Immature natural killer cell (primary cell): ENCODE measurements at regions not wholly inside any gene's neighbourhood (a gene's known extent, or its start where the extent isn't known, plus 50 kb on each side); places are given as distances from the start of the nearest gene placed in this dataset.

Source experiments
- DNase-seq, 3 donors: peaks; one replicate each; pipeline ENCODE4 v3.0.0; 2022; ENCODE audit warnings: mixed read lengths in 1 of 3
- H3K27ac Mint-ChIP-seq, 6 donors: one replicate each; pipeline ENCODE4 v1.8.0; 2020; ENCODE audit warnings: mixed read lengths in 6 of 6, mild to moderate bottlenecking in 5 of 6, inconsistent platforms in 4 of 6, moderate library complexity in 3 of 6
- H3K27me3 Mint-ChIP-seq, 3 donors: one replicate each; pipeline ENCODE4 v1.8.0; 2020 to 2021; ENCODE audit warnings: low read depth in 3 of 3, mild to moderate bottlenecking in 3 of 3, mixed read lengths in 3 of 3, moderate library complexity in 3 of 3, inconsistent platforms in 1 of 3
- H3K36me3 Mint-ChIP-seq, 3 donors: one replicate each; pipeline ENCODE4 v1.8.0; 2020; ENCODE audit warnings: mixed read lengths in 3 of 3, inconsistent platforms in 2 of 3, mild to moderate bottlenecking in 2 of 3
- H3K4me1 Mint-ChIP-seq, 2 donors: one replicate each; pipeline ENCODE4 v1.8.0; 2020; ENCODE audit warnings: inconsistent platforms in 2 of 2, mild to moderate bottlenecking in 2 of 2, mixed read lengths in 2 of 2, moderate library complexity in 1 of 2
- H3K4me3 Mint-ChIP-seq, 5 donors: one replicate each; pipeline ENCODE4 v1.8.0; 2020; ENCODE audit warnings: mild to moderate bottlenecking in 5 of 5, mixed read lengths in 5 of 5, inconsistent platforms in 3 of 5, moderate library complexity in 3 of 5
- H3K9me3 Mint-ChIP-seq, 6 donors: one replicate each; pipeline ENCODE4 v1.8.0; 2020; ENCODE audit warnings: mild to moderate bottlenecking in 6 of 6, mixed read lengths in 6 of 6, inconsistent platforms in 4 of 6, moderate library complexity in 3 of 6

- Mint-ChIP-seq H3K9me3 (peaks cover 12 to 50% (median 20%) of the 10 kb centered on the region in 6 donors), H3K4me1 (no peaks in the 10 kb centered on the region), H3K4me3 (no peak overlapping the region), H3K27me3 (no peaks in the 10 kb centered on the region), H3K27ac (no peak overlapping the region), H3K36me3 (no peaks in the 10 kb centered on the region)
- DNase-seq, result no peak
Measured at GRCh38 chr13:62633448-62633847, 1217.8 kb upstream of the PCDH20 start.

- no peak overlapping the region for H3K27ac Mint-ChIP-seq
- DNase-seq, result no peak
Measured at GRCh38 chr13:62631619-62632018, 1216.0 kb upstream of the PCDH20 start.

GRCh38 chr13:62631124-62631523 lies 1215.5 kb upstream of the PCDH20 start:
- no peaks in the 10 kb centered on the region for H3K36me3 Mint-ChIP-seq
- H3K27ac Mint-ChIP-seq, result no peak overlapping the region
- peaks cover 10 to 50% (median 18%) of the 10 kb centered on the region in 6 donors for H3K9me3 Mint-ChIP-seq
- no peaks in the 10 kb centered on the region for H3K27me3 Mint-ChIP-seq
- H3K4me3 Mint-ChIP-seq, result no peak overlapping the region
- no peaks in the 10 kb centered on the region for H3K4me1 Mint-ChIP-seq
- no peak for DNase-seq

More at GRCh38 chr13:62631619-62632018, 1216.0 kb upstream of the PCDH20 start:
- Mint-ChIP-seq H3K27me3 (no peaks in the 10 kb centered on the region), H3K4me1 (no peaks in the 10 kb centered on the region), H3K9me3 (peaks cover 10 to 50% (median 18%) of the 10 kb centered on the region in 6 donors), H3K36me3 (no peaks in the 10 kb centered on the region), H3K4me3 (no peak overlapping the region)

- Mint-ChIP-seq H3K36me3 (no peaks in the 10 kb centered on the region), H3K4me1 (no peaks in the 10 kb centered on the region), H3K9me3 (peaks cover 7 to 55% (median 20%) of the 10 kb centered on the region in 6 donors), H3K27me3 (no peaks in the 10 kb centered on the region), H3K27ac (no peak overlapping the region), H3K4me3 (no peak overlapping the region)
- no peak for DNase-seq
Measured at GRCh38 chr13:62629618-62630017, 1214.0 kb upstream of the PCDH20 start.

GRCh38 chr13:62627226-62627625 lies 1211.6 kb upstream of the PCDH20 start:
- Mint-ChIP-seq H3K4me3 (no peak overlapping the region), H3K9me3 (peaks cover 9 to 49% (median 20%) of the 10 kb centered on the region in 6 donors), H3K4me1 (no peaks in the 10 kb centered on the region), H3K27me3 (peaks cover 0 to 3% (median 0%) of the 10 kb centered on the region in 3 donors), H3K36me3 (no peaks in the 10 kb centered on the region), H3K27ac (no peak overlapping the region)
- no peak for DNase-seq

- H3K4me1 Mint-ChIP-seq, result no peaks in the 10 kb centered on the region
- H3K4me3 Mint-ChIP-seq, result no peak overlapping the region
- no peak for DNase-seq
- no peak overlapping the region for H3K27ac Mint-ChIP-seq
- no peaks in the 10 kb centered on the region for H3K36me3 Mint-ChIP-seq
- peaks cover 13 to 50% (median 21%) of the 10 kb centered on the region in 6 donors for H3K9me3 Mint-ChIP-seq
- peaks cover 0 to 3% (median 0%) of the 10 kb centered on the region in 3 donors for H3K27me3 Mint-ChIP-seq
Measured at GRCh38 chr13:62626771-62627170, 1211.1 kb upstream of the PCDH20 start.

GRCh38 chr13:62625214-62625881 lies 1209.7 kb upstream of the PCDH20 start:
- Mint-ChIP-seq H3K36me3 (no peaks in the 10 kb centered on the region), H3K4me3 (no peak overlapping the region), H3K4me1 (no peaks in the 10 kb centered on the region), H3K27me3 (peaks cover 0 to 3% (median 0%) of the 10 kb centered on the region in 3 donors), H3K9me3 (peaks cover 13 to 48% (median 26%) of the 10 kb centered on the region in 6 donors), H3K27ac (no peak overlapping the region)
- no peak for DNase-seq

GRCh38 chr13:62613819-62614218 lies 1198.2 kb upstream of the PCDH20 start:
- no peak overlapping the region for H3K27ac Mint-ChIP-seq
- no peak for DNase-seq
- H3K36me3 Mint-ChIP-seq, result peaks cover 0 to 4% (median 4%) of the 10 kb centered on the region in 3 donors
- H3K4me3 Mint-ChIP-seq, result no peak overlapping the region
- H3K4me1 Mint-ChIP-seq, result no peaks in the 10 kb centered on the region
- H3K9me3 Mint-ChIP-seq, result peaks cover 5 to 47% (median 34%) of the 10 kb centered on the region in 6 donors
- H3K27me3 Mint-ChIP-seq, result peaks cover 0 to 1% (median 0%) of the 10 kb centered on the region in 3 donors

- peaks cover 0 to 6% (median 4%) of the 10 kb centered on the region in 3 donors for H3K36me3 Mint-ChIP-seq
Measured at GRCh38 chr13:62611343-62611742, 1195.7 kb upstream of the PCDH20 start.

GRCh38 chr13:62598708-62599107 lies 1183.1 kb upstream of the PCDH20 start:
- peaks cover 14 to 45% (median 24%) of the 10 kb centered on the region in 6 donors for H3K9me3 Mint-ChIP-seq
- no peak for DNase-seq
- H3K4me1 Mint-ChIP-seq, result no peaks in the 10 kb centered on the region
- no peak overlapping the region for H3K27ac Mint-ChIP-seq
- no peaks in the 10 kb centered on the region for H3K36me3 Mint-ChIP-seq
- peaks cover 0 to 3% (median 2%) of the 10 kb centered on the region in 3 donors for H3K27me3 Mint-ChIP-seq
- H3K4me3 Mint-ChIP-seq, result no peak overlapping the region

More at GRCh38 chr13:62611343-62611742, 1195.7 kb upstream of the PCDH20 start:
- no peaks in the 10 kb centered on the region for H3K4me1 Mint-ChIP-seq
- no peak overlapping the region for H3K4me3 Mint-ChIP-seq
- H3K9me3 Mint-ChIP-seq, result peaks cover 0 to 65% (median 47%) of the 10 kb centered on the region in 6 donors
- no peak overlapping the region for H3K27ac Mint-ChIP-seq
- H3K27me3 Mint-ChIP-seq, result peaks cover 0 to 1% (median 0%) of the 10 kb centered on the region in 3 donors
- DNase-seq, result no peak

- no peak overlapping the region for H3K4me3 Mint-ChIP-seq
- H3K4me1 Mint-ChIP-seq, result no peaks in the 10 kb centered on the region
- no peak overlapping the region for H3K27ac Mint-ChIP-seq
- no peak for DNase-seq
- H3K9me3 Mint-ChIP-seq, result peaks cover 13 to 45% (median 21%) of the 10 kb centered on the region in 6 donors
- H3K27me3 Mint-ChIP-seq, result peaks cover 0 to 3% (median 2%) of the 10 kb centered on the region in 3 donors
- no peaks in the 10 kb centered on the region for H3K36me3 Mint-ChIP-seq
Measured at GRCh38 chr13:62595976-62596375, 1180.3 kb upstream of the PCDH20 start.

GRCh38 chr13:62593804-62594203 lies 1178.2 kb upstream of the PCDH20 start:
- DNase-seq, result no peak
- no peak overlapping the region for H3K4me3 Mint-ChIP-seq
- no peaks in the 10 kb centered on the region for H3K4me1 Mint-ChIP-seq
- H3K27ac Mint-ChIP-seq, result no peak overlapping the region
- no peaks in the 10 kb centered on the region for H3K36me3 Mint-ChIP-seq
- peaks cover 0 to 2% (median 0%) of the 10 kb centered on the region in 3 donors for H3K27me3 Mint-ChIP-seq
- H3K9me3 Mint-ChIP-seq, result peaks cover 17 to 39% (median 20%) of the 10 kb centered on the region in 6 donors

- Mint-ChIP-seq H3K9me3 (peaks cover 0 to 23% (median 14%) of the 10 kb centered on the region in 6 donors), H3K27me3 (no peaks in the 10 kb centered on the region), H3K4me3 (no peak overlapping the region), H3K27ac (no peak overlapping the region), H3K4me1 (no peaks in the 10 kb centered on the region), H3K36me3 (no peaks in the 10 kb centered on the region)
- no peak for DNase-seq
Measured at GRCh38 chr13:62583466-62583865, 1167.8 kb upstream of the PCDH20 start.

- H3K9me3 Mint-ChIP-seq, result peaks cover 0 to 31% (median 12%) of the 10 kb centered on the region in 6 donors
- no peaks in the 10 kb centered on the region for H3K4me1 Mint-ChIP-seq
- no peak for DNase-seq
- H3K36me3 Mint-ChIP-seq, result no peaks in the 10 kb centered on the region
- peaks cover 0 to 5% (median 0%) of the 10 kb centered on the region in 3 donors for H3K27me3 Mint-ChIP-seq
- no peak overlapping the region for H3K27ac Mint-ChIP-seq
- no peak overlapping the region for H3K4me3 Mint-ChIP-seq
Measured at GRCh38 chr13:62578402-62578801, 1162.8 kb upstream of the PCDH20 start.

GRCh38 chr13:62564770-62565169 lies 1149.1 kb upstream of the PCDH20 start:
- Mint-ChIP-seq H3K27me3 (no peaks in the 10 kb centered on the region), H3K4me1 (no peaks in the 10 kb centered on the region), H3K4me3 (no peak overlapping the region), H3K9me3 (peaks cover 7 to 25% (median 12%) of the 10 kb centered on the region in 6 donors), H3K27ac (no peak overlapping the region), H3K36me3 (no peaks in the 10 kb centered on the region)
- DNase-seq, result no peak
